ENCODE measurements at regions not wholly inside any gene's neighbourhood (a gene's known extent, or its start where the extent isn't known, plus 50 kb on each side); places are given as distances from the start of the nearest gene placed in this dataset.

GRCh38 chr9:24931894-24932293 lies 386.2 kb upstream of the IZUMO3 start:
- H3K9me2 ChIP-seq, result 0 out of 2 replicates have a peak, but pooled peaks cover 2% of the 10 kb centered on the region
- TF ChIP-seq PBX3 (IDR thresholded peaks at IDR 0.05), result no peak
- no peak for TF ChIP-seq JUND (IDR thresholded peaks at IDR 0.05)
- TF ChIP-seq MAX (IDR thresholded peaks at IDR 0.05; ENCODE audit: low read depth), result no peak
- TF ChIP-seq EZH2phosphoT487 (IDR thresholded peaks at IDR 0.05; ENCODE audit: borderline replicate concordance, low read depth), result no peak
- no peak for TF ChIP-seq NFIC (IDR thresholded peaks at IDR 0.05; ENCODE audit: borderline replicate concordance)
- TF ChIP-seq RFX5 (IDR thresholded peaks at IDR 0.05; ENCODE audit: low read length), result no peak
- ChIA-PET POLR2A (no interaction called here), CTCF (interaction anchor here (1.1 kb wide), 1 partner anchor 203 kb away, joined by 3 read pairs; no protein-coding TSS in a partner anchor)
- no peaks in the 10 kb centered on the region for H3K36me3 ChIP-seq (replicated peaks in 1 of 2; ENCODE audit: control insufficient read depth in 1 of 2, insufficient read depth in 2 of 2, low read length in 1 of 2)
- H4K20me1 ChIP-seq (ENCODE audit: insufficient read depth), result no peaks in the 10 kb centered on the region
- H3K4me3 ChIP-seq (ENCODE audit: low read depth in 2 of 2, low read length in 1 of 2), result no peak overlapping the region
- no peak overlapping the region for H3K27ac ChIP-seq (ENCODE audit: low read depth in 2 of 2, low read length in 1 of 2)
- H2AFZ ChIP-seq (ENCODE audit: low read depth), result no peak overlapping the region
- H3K27me3 ChIP-seq (ENCODE audit: insufficient read depth), result no peaks in the 10 kb centered on the region
- no peaks in the 10 kb centered on the region for H3K4me1 ChIP-seq (ENCODE audit: control insufficient read depth in 1 of 2, insufficient read depth in 2 of 2, low read depth in 1 of 2, low read length in 1 of 2)
- DNase-seq, result no peak
- H3K4me2 ChIP-seq, result no peak overlapping the region
- H3K9ac ChIP-seq, result no peak overlapping the region
- 31% methylated on average over 3 of the region's 3 CpGs for WGBS (ENCODE audit: low lambda C conversion rate)
- no peaks in the 10 kb centered on the region for H3K9me3 ChIP-seq
- H3K79me2 ChIP-seq (ENCODE audit: insufficient read depth), result no peaks in the 10 kb centered on the region
- H3F3A ChIP-seq (replicated peaks; ENCODE audit: insufficient read depth), result no peaks in the 10 kb centered on the region

GRCh38 chr9:24912767-24913166 lies 367.1 kb upstream of the IZUMO3 start:
- no peak overlapping the region for H3K4me3 ChIP-seq (ENCODE audit: low read depth in 2 of 2, low read length in 1 of 2)
- H3K27me3 ChIP-seq (ENCODE audit: insufficient read depth), result no peaks in the 10 kb centered on the region
- H2AFZ ChIP-seq (ENCODE audit: low read depth), result no peak overlapping the region
- DNase-seq, result no peak
- H3K4me1 ChIP-seq (ENCODE audit: control insufficient read depth in 1 of 2, insufficient read depth in 2 of 2, low read depth in 1 of 2, low read length in 1 of 2), result no peaks in the 10 kb centered on the region
- H3F3A ChIP-seq (replicated peaks; ENCODE audit: insufficient read depth), result no peaks in the 10 kb centered on the region
- H3K4me2 ChIP-seq, result no peak overlapping the region
- no peaks in the 10 kb centered on the region for H3K36me3 ChIP-seq (replicated peaks in 1 of 2; ENCODE audit: control insufficient read depth in 1 of 2, insufficient read depth in 2 of 2, low read length in 1 of 2)
- H3K27ac ChIP-seq (ENCODE audit: low read depth in 2 of 2, low read length in 1 of 2), result no peak overlapping the region
- CTCF ChIA-PET, result no interaction called here
- TF ChIP-seq MEF2A (IDR thresholded peaks at IDR 0.05; ENCODE audit: borderline replicate concordance, low read depth) (no peak), IRF3 (IDR thresholded peaks at IDR 0.05; ENCODE audit: low read depth, low read length) (no peak), RCOR1 (IDR thresholded peaks at IDR 0.05; ENCODE audit: low read length) (no peak), ELF1 (IDR thresholded peaks at IDR 0.05) (no peak), ZBTB33 (IDR thresholded peaks at IDR 0.05; ENCODE audit: borderline replicate concordance, low read depth) (no peak), EZH2phosphoT487 (IDR thresholded peaks at IDR 0.05; ENCODE audit: borderline replicate concordance, low read depth) (no peak), GATA2 (CRISPR knock-in tag; IDR thresholded peaks at IDR 0.05) (no peak), CHD2 (IDR thresholded peaks at IDR 0.05; ENCODE audit: low read length, partially characterized antibody) (no peak)
- H3K79me2 ChIP-seq (ENCODE audit: insufficient read depth), result no peaks in the 10 kb centered on the region
- no peaks in the 10 kb centered on the region for H3K9me3 ChIP-seq
- peaks cover 3% of the 10 kb centered on the region; the same call in 1 of the 2 replicates for H3K9me2 ChIP-seq
- POLR2A ChIA-PET, result no interaction called here
- no peaks in the 10 kb centered on the region for H4K20me1 ChIP-seq (ENCODE audit: insufficient read depth)
- no peak overlapping the region for H3K9ac ChIP-seq
